T-helper 1 cell treated with Interleukin-12 subunit alpha and Interleukin-12 subunit beta and Interleukin-4 antibody, amounts not matched to agents 30 μg/mL and 1 μg/mL, for 36 hours (primary cell): ENCODE measurements at regions not wholly inside any gene's neighbourhood (a gene's known extent, or its start where the extent isn't known, plus 50 kb on each side); places are given as distances from the start of the nearest gene placed in this dataset.

Experiments
- H3K27ac Mint-ChIP-seq: one replicate; pipeline ENCODE4 v1.8.0; 2021; ENCODE audit warnings: mild to moderate bottlenecking, mixed read lengths
- H3K27me3 Mint-ChIP-seq: one replicate; pipeline ENCODE4 v1.8.0; 2021; ENCODE audit warnings: low read depth, mixed read lengths
- H3K36me3 Mint-ChIP-seq: one replicate; pipeline ENCODE4 v1.8.0; 2021; ENCODE audit warnings: low read depth, mixed read lengths
- H3K4me1 Mint-ChIP-seq: one replicate; pipeline ENCODE4 v1.8.0; 2021; ENCODE audit warnings: low read depth, mixed read lengths
- H3K4me3 Mint-ChIP-seq: one replicate; pipeline ENCODE4 v1.8.0; 2021; ENCODE audit warnings: mild to moderate bottlenecking, moderate library complexity, mixed read lengths
- H3K9me3 Mint-ChIP-seq: one replicate; pipeline ENCODE4 v1.8.0; 2021; ENCODE audit warnings: mixed read lengths

- Mint-ChIP-seq H3K9me3 (no peaks in the 10 kb centered on the region), H3K27ac (no peak overlapping the region), H3K36me3 (no peaks in the 10 kb centered on the region), H3K4me1 (peaks cover 2% of the 10 kb centered on the region), H3K27me3 (peaks cover 23% of the 10 kb centered on the region), H3K4me3 (no peak overlapping the region)
Measured at GRCh38 chr12:75715323-75715644, 203.9 kb upstream of the KRR1 start.

GRCh38 chr12:75714462-75715322 lies 203.3 kb upstream of the KRR1 start:
- Mint-ChIP-seq H3K4me3 (no peak overlapping the region), H3K36me3 (no peaks in the 10 kb centered on the region), H3K27me3 (peaks cover 23% of the 10 kb centered on the region), H3K27ac (no peak overlapping the region), H3K4me1 (peaks cover 2% of the 10 kb centered on the region), H3K9me3 (no peaks in the 10 kb centered on the region)

GRCh38 chr12:75713434-75713833 lies 202.0 kb upstream of the KRR1 start:
- H3K4me1 Mint-ChIP-seq: peaks cover 2% of the 10 kb centered on the region
- no peak overlapping the region for H3K4me3 Mint-ChIP-seq

GRCh38 chr12:75712223-75712622 lies 200.8 kb upstream of the KRR1 start:
- Mint-ChIP-seq H3K4me1 (peaks cover 2% of the 10 kb centered on the region), H3K4me3 (no peak overlapping the region), H3K27me3 (peaks cover 25% of the 10 kb centered on the region), H3K27ac (no peak overlapping the region), H3K9me3 (no peaks in the 10 kb centered on the region), H3K36me3 (no peaks in the 10 kb centered on the region)

More at GRCh38 chr12:75713434-75713833, 202.0 kb upstream of the KRR1 start:
- H3K36me3 Mint-ChIP-seq: no peaks in the 10 kb centered on the region
- peaks cover 20% of the 10 kb centered on the region for H3K27me3 Mint-ChIP-seq
- H3K27ac Mint-ChIP-seq: no peak overlapping the region
- H3K9me3 Mint-ChIP-seq: no peaks in the 10 kb centered on the region

- Mint-ChIP-seq H3K36me3 (no peaks in the 10 kb centered on the region), H3K4me1 (peaks cover 4% of the 10 kb centered on the region), H3K9me3 (no peaks in the 10 kb centered on the region), H3K27me3 (peaks cover 30% of the 10 kb centered on the region), H3K27ac (no peak overlapping the region), H3K4me3 (no peak overlapping the region)
Measured at GRCh38 chr12:75711271-75711670, 199.9 kb upstream of the KRR1 start.

- no peak overlapping the region for H3K4me3 Mint-ChIP-seq
- H3K36me3 Mint-ChIP-seq: no peaks in the 10 kb centered on the region
- H3K27ac Mint-ChIP-seq: no peak overlapping the region
- no peaks in the 10 kb centered on the region for H3K9me3 Mint-ChIP-seq
- H3K27me3 Mint-ChIP-seq: peaks cover 30% of the 10 kb centered on the region
- peaks cover 4% of the 10 kb centered on the region for H3K4me1 Mint-ChIP-seq
Measured at GRCh38 chr12:75710361-75711069, 199.1 kb upstream of the KRR1 start.

GRCh38 chr12:75709503-75709902 lies 198.1 kb upstream of the KRR1 start:
- Mint-ChIP-seq H3K9me3 (no peaks in the 10 kb centered on the region), H3K27ac (no peak overlapping the region), H3K4me3 (no peak overlapping the region), H3K36me3 (no peaks in the 10 kb centered on the region), H3K27me3 (peaks cover 26% of the 10 kb centered on the region), H3K4me1 (peaks cover 4% of the 10 kb centered on the region)

- Mint-ChIP-seq H3K27me3 (peaks cover 21% of the 10 kb centered on the region), H3K9me3 (no peaks in the 10 kb centered on the region), H3K27ac (no peak overlapping the region), H3K4me1 (peaks cover 4% of the 10 kb centered on the region), H3K4me3 (no peak overlapping the region), H3K36me3 (no peaks in the 10 kb centered on the region)
Measured at GRCh38 chr12:75708802-75709201, 197.4 kb upstream of the KRR1 start.

GRCh38 chr12:75707983-75708382 lies 196.6 kb upstream of the KRR1 start:
- Mint-ChIP-seq H3K36me3 (no peaks in the 10 kb centered on the region), H3K4me1 (peaks cover 2% of the 10 kb centered on the region), H3K27me3 (peaks cover 18% of the 10 kb centered on the region), H3K27ac (no peak overlapping the region), H3K9me3 (no peaks in the 10 kb centered on the region), H3K4me3 (no peak overlapping the region)

GRCh38 chr12:75706786-75707605 lies 195.6 kb upstream of the KRR1 start:
- no peak overlapping the region for H3K4me3 Mint-ChIP-seq
- H3K36me3 Mint-ChIP-seq: no peaks in the 10 kb centered on the region
- H3K27ac Mint-ChIP-seq: no peak overlapping the region
- H3K27me3 Mint-ChIP-seq: peaks cover 20% of the 10 kb centered on the region
- peaks cover 2% of the 10 kb centered on the region for H3K4me1 Mint-ChIP-seq
- H3K9me3 Mint-ChIP-seq: no peaks in the 10 kb centered on the region

- Mint-ChIP-seq H3K4me3 (no peak overlapping the region), H3K4me1 (peaks cover 2% of the 10 kb centered on the region), H3K9me3 (no peaks in the 10 kb centered on the region), H3K27ac (no peak overlapping the region), H3K36me3 (no peaks in the 10 kb centered on the region), H3K27me3 (peaks cover 18% of the 10 kb centered on the region)
Measured at GRCh38 chr12:75705749-75706711, 194.6 kb upstream of the KRR1 start.

- H3K36me3 Mint-ChIP-seq: no peaks in the 10 kb centered on the region
- H3K9me3 Mint-ChIP-seq: no peaks in the 10 kb centered on the region
- no peak overlapping the region for H3K4me3 Mint-ChIP-seq
- H3K27ac Mint-ChIP-seq: no peak overlapping the region
- peaks cover 16% of the 10 kb centered on the region for H3K27me3 Mint-ChIP-seq
- peaks cover 2% of the 10 kb centered on the region for H3K4me1 Mint-ChIP-seq
Measured at GRCh38 chr12:75704664-75705063, 193.3 kb upstream of the KRR1 start.

GRCh38 chr12:75704208-75704607 lies 192.8 kb upstream of the KRR1 start:
- Mint-ChIP-seq H3K27me3 (peaks cover 16% of the 10 kb centered on the region), H3K4me1 (peaks cover 2% of the 10 kb centered on the region), H3K4me3 (no peak overlapping the region), H3K9me3 (no peaks in the 10 kb centered on the region), H3K36me3 (no peaks in the 10 kb centered on the region), H3K27ac (no peak overlapping the region)

- Mint-ChIP-seq H3K4me3 (no peak overlapping the region), H3K27ac (no peak overlapping the region)
Measured at GRCh38 chr12:75703131-75703530, 191.7 kb upstream of the KRR1 start.

More at GRCh38 chr12:75703131-75703530, 191.7 kb upstream of the KRR1 start:
- peaks cover 16% of the 10 kb centered on the region for H3K27me3 Mint-ChIP-seq
- H3K36me3 Mint-ChIP-seq: no peaks in the 10 kb centered on the region
- H3K9me3 Mint-ChIP-seq: no peaks in the 10 kb centered on the region
- peaks cover 2% of the 10 kb centered on the region for H3K4me1 Mint-ChIP-seq
